ENCODE measurements at regions not wholly inside any gene's neighbourhood (a gene's known extent, or its start where the extent isn't known, plus 50 kb on each side); places are given as distances from the start of the nearest gene placed in this dataset.
"Not testable (repeated sequence)": the region's sequence is repeated elsewhere in the genome, so short reads cannot be mapped to it uniquely, and the experiment has no call there.

DNA sequence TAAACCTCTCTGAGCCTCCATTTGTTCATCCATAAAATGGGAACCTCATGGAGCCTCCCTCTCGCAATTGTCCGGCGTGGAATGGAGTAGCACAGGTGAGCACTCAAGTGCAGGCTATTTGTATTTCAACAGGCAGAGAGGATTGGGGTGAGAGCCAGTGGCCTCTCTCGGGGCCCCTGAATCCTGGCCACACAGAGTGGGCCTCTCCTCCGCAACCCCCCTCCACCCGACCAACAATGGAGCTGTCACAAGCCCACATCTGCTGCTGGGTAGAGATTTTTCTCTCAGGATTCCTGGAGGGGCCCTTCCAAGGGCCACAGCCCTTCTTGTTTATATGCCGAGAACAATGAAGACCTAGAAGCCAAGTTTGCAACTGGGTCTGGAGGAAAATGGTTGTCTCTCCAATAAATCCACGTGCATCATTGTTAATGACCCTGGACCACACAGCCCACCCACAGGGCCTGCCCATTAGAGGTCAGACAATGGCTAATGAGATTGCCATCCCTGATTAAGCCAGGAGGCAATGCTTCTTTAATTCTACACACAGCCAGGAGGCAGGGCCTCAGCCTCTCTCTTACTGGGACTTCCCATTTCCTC is 233.0 kb downstream of the ANKRD60 start:
- no peak for DNase-seq

DNA sequence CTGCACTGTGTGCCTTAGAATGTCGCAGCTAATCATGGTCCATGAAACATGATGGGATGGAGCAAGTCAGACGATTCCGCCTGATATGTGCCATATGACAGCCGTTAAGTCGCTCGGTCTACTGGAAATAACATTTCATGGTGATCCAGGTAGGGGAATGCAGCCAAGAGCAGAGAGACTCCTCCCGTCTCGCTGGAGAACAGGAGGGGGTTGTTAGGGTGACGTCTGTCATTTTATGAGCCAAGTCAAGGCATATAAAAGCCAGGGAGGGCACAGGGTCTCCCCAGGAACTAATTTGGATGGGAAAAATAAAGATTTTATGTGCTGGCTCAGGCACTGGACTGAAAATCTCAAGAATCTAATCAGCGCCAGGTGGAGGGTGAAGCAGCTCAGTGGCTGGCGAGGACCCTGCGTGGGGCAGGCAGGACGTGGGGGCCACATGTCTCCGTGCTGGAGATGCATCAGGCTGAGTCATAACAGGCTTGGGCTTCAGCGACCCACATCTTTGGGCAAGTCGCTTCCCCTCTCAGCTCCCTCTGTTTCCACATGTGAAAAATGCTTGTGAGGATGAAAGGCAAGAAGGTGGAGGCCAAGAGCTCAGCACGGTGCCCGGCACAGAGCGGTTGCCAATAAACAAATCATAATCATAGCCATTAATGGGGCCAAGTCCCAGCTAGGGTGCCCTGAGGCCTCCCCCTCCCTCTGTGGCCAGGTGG is 234.6 kb downstream of the ANKRD60 start:
- no peak for DNase-seq

DNA sequence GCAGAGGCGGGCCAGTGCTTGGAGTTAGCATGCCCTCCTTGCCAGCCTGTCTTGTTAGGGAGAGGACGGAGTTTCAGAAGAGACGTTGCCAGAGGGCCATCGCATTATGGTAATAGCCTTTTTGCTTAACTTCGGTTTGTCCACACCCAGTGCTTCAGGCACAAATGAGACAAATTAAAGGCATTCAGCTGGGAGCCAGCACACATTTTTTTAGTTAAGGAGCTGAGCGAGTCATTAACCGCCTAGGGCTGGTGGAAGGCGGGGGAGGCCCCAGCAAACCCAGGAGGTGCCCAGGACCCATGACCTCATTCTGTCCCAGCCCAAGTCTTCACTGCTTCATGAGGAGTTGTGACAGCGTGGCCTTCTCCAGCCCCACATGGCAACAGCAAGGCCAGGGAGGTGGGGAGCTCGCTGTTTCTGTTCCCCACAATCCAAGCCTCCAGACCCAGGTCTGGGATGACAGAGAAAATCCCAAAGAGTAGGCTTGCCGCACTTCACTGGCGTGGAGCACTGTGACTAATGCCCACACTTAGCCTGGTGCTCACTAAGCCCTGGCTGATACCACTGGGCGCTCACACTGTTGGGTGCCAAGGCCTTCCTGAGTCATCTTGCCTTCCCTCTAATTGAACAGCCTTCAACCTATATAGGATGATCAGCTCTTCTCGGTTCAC is 237.1 kb downstream of the ANKRD60 start:
- DNase-seq = no peak

- no peak for DNase-seq
Observed at GRCh38 chr20:57990396-57990987, 238.0 kb downstream of the ANKRD60 start.

DNA sequence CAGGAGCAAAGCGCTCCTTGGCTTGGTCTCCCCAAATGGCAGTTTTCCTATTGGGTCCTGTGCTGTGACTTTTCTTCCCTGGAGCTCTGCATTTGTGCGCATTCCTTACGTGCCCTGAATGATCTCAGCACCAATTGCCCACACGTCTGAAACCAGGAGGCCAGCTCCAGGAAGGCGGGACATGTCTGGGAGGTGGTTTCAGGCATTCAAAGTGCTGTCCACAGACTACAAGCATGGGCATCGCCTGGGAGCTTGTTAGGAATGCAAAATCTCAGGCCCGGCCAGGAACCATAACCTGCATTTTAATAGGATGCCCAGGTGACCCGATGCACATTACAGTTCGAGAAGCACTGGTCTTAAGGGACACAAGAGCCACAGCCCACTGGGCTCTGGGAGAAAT is 239.6 kb downstream of the ANKRD60 start:
- DNase-seq = no peak

DNA sequence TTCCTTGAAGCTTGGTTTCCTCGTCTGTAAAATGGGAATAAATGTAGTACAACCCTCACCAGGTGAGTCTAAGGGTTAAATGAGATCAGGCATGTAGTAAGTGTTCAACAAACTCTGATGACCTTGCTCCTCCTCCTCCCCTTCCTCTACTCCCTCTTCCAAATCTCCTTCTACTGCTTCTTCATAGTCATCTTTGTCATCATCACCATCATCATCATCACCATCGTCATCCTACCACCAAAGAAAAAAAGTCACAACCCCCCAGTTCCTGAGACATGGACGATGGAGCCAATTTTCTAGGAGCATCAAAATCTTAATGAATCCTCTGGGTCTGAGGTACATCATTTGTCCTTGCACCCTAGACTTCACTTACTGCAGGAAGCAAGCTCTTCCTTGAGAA is 240.0 kb downstream of the ANKRD60 start:
- no peak for DNase-seq

DNA sequence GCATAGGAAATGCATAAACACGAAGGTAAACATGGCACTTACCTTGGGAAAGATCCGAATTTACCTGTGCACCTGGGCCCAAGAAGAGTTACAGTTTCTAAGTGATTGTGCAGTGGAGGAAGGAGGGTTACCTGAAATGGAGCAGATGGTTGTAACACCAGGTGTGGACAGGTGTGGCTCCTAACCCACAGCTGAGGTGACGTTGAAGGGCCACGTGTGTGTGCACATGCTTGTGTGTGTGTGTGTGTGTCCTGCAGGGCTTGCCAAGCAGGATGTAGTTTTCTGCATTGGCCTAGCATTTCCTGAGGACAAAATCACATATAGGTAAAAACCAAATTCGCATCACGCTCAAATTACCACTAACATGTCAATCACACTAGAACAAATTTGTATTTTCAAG is 240.8 kb downstream of the ANKRD60 start:
- no peak for DNase-seq

- DNase-seq = no peak
Observed at GRCh38 chr20:57986666-57987065, 241.8 kb downstream of the ANKRD60 start.

DNA sequence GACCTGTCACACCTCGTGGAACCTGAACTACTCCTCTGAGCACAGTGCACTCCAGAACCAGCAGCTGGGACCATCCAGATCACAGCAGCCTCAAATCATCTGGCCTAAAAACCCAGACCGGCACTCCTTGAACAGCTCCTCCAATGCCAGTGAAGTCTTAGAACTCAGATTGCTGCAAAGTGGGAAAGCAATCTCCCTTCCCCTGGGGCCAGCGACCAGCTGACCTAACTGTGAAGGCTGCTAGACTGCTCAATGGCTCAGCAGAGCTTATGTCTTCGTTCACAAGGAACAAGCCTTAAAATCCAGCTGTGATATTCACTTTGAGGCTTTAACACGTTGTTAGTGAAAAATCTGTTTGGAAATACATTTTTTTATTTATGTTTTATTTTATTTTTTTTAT is 243.2 kb downstream of the ANKRD60 start:
- no peak for DNase-seq

DNA sequence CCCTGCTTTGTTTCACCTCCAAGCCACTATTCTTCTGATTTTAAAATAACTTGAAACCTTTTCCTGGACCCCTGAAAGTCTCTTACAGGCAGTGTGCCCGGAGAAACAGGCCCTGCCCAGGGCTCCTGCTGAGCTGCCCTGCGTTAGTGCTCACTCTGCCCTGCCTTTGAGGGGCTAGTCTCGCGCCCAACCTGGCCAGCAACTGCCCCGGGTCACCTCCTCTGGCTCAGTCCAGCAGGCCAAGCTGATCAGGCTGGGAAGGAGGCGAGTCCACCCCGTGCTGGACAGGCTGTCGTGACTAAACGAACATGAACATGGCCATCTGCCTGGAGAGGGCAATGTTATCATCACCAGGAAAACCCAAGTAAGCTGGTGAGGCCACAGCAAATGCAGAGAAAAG is 245.4 kb downstream of the ANKRD60 start:
- no peak for DNase-seq

DNA sequence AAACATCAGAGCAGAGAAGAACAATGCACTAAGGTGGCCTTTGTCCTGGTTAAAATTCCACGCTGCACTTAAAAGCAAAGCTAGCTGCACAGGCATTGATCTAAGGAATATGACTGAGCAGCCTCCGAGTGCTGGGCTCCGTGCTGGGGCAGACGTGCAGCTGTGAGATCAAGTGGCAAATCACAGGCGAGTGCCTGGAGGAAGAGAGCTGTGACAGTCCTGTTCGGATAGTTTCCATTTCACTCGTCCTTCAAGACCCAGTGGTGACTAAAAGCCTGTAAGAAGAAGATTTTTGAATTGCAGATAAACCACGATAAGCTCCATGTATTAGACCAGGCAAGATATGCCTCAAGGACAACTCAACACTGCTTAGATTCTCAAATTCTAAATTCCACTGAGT is 247.9 kb downstream of the ANKRD60 start:
- DNase-seq = no peak

DNA sequence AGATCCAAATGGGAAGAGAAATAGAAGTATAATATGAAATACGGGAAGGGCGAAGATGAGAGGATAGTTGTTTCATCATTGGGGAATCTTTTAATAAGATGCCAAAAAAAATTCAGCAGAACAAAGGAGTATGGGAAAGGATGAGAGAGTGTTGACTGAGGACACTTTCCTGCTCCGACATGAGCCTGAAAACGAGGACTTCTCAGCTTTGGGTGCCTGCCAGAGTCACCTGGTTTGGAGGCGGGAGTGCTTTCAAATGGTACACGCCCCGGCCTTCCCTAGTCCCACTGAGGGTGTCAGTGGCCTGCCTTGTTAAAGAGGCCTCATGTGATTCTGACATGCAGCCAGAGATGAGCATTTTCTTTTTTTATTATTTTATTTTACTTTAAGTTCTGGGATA is 250.9 kb downstream of the ANKRD60 start:
- DNase-seq = no peak

DNA sequence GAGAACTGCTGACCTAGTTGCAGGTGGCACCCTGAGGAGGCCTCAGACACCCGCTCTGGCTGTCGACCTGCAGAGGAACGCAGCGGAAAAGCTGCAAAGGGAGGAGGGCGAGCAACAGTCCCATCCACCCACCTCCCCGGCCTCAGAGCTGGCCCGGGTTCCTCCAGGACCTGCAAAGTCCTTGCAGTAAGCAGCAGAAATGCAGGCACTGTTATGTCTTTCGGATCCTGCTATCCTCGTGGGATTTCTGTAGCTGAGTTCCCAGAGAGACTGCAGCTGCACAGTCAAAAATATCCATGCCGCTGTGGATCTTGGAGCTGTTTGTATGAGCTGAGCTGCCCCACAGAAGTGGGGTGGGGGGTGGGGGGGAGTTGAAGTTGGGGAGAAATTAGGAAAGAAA is 251.3 kb downstream of the ANKRD60 start:
- DNase-seq = no peak

GRCh38 chr20:57974863-57975262 is 253.6 kb downstream of the ANKRD60 start:
- no peak for DNase-seq

DNA sequence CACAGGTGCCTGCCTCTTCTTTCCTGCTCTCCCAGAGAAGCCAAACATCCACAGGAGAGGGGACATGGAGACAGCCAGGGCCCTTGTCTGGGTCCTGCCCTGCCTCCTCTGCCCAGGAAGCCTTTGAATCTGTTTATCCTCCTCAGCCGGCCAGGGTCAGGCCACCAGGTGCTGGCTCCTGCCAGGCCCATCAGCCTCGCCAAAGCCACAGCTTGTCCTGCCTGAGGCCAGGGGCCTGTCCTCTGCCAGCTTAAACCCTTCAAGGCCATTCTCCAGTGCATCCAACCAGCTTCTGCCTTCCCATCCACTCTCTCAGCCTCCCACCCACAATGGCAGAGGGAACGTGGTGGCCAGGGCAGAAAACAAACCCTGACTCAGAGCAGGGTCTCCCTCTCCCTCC is 254.6 kb downstream of the ANKRD60 start:
- no peak for DNase-seq

DNA sequence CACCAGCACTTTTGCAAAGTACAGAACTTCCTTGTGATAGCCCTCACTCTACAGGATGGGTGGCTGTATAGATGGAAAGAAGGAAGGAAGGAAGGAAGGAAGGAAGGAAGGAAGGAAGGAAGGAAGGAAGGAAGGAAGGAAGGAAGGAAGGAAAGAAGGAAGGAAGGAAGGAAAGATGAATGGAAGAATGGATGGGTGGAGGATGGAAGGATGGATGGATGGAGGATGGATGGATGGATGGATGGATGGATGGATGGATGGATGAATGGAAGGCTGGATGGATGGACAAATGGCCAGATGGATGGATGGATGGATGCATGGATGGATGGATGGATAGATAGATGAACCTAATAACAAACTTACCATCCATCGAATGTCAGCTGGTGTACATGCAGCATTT is 256.9 kb downstream of the ANKRD60 start:
- not testable (repeated sequence) for DNase-seq

DNA sequence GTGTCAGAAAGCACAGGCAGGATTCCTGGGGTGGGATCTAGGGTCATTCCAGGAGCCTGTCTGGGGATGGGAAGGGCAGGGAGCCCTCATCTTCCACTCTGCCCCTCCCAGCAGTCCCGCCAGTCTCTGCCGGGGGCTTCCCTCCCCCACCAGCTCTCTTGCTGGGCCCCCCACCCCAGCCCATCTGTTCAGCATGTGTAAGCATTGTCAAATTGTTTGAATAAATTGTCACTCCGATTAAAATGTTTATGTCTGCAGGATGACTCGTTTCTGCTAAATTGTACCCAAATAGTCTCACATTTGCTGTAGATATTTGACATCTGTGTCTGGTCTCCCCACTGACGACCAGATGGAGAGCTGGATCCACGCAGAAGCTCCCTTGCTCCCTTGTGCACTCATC is 257.6 kb downstream of the ANKRD60 start:
- DNase-seq = no peak

DNA sequence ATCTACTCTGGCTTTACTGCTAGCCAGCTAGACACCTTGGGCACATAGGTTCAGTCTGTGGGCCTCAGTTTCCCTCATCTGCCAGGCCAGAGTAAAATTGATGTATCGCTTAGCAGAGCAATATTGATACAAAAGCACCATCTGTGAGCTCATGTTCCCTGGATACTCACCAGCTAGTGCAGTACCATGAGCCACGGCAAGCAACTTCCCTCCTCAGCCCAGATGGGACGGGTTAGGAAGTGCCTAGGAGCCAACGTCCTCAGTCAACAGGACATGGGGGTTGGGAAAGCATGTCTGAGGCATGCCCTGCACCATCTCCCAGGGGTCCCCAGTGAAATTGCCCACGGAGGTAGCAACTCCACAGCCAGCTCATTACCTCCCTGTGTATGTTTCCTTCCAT is 258.3 kb downstream of the ANKRD60 start:
- DNase-seq = no peak

DNA sequence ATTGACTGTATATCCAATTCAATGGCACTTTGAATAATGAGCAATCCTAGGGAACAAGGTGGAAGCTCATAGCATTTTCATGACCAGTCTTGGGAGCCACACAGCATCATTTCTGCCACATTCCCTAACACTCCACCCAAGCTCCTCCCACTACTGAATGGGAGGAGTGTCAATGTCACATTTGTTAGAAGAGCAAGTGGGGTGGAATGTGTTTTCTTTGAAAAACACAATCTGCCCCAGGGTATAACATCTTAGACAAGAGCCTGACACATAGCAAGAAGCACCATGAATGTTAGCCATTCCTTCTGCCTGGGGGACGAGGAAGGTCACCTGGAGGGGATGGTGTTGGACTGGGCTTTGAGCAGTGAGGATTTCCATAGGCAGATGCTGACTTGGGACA is 258.3 kb upstream of the PMEPA1 start:
- DNase-seq = no peak

GRCh38 chr20:57967364-57967763 is 257.5 kb upstream of the PMEPA1 start:
- DNase-seq = no peak

GRCh38 chr20:57966620-57967019 is 256.8 kb upstream of the PMEPA1 start:
- no peak for DNase-seq

DNA sequence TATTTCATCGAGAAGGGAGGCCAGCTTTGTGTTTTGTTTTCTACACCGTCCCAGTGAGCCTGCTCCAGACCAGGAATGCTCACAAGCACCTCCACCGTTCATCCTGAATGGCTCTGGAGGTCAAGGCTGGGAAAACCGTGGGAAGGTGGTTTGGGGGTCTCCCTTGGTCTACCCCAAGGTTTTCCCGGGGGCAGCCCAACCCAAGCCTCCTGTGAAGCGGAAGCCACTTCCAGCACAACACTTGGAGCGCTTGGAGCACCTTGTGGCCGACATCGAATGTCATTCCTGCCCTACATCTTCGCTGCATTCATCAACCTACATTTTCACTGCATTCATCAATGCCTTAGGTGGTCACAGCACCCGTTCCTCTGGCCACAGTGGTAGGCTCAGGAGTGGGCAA is 255.6 kb upstream of the PMEPA1 start:
- no peak for DNase-seq

GRCh38 chr20:57964011-57964862 is 254.4 kb upstream of the PMEPA1 start:
- no peak for DNase-seq
